Small intestine (tissue), 7 donors: ENCODE measurements at regions not wholly inside any gene's neighbourhood (a gene's known extent, or its start where the extent isn't known, plus 50 kb on each side); places are given as distances from the start of the nearest gene placed in this dataset.

ENCODE experiments used
- DNase-seq, 2 donors: peaks; one replicate each; pipeline versions ENCODE4 v3.0.0 to v3.0.0-alpha.2; 2013
- FAIRE-seq: peaks from 2 replicates; lab custom pipeline; 2012; peaks lifted over from hg19 to GRCh38; lab: Jason Lieb, UNC
- H3K27ac ChIP-seq, 3 donors: one replicate each; pipeline ENCODE4 v1.5.1; 2013; ENCODE audit warnings: low read length in 2 of 3, mild to moderate bottlenecking in 2 of 3, control low read depth in 1 of 3, inconsistent platforms in 1 of 3, low read depth in 1 of 3, moderate library complexity in 1 of 3
- H3K27me3 ChIP-seq, 3 donors: one replicate each; pipeline ENCODE4 v1.6.1; 2013; ENCODE audit warnings: low read length in 3 of 3, inconsistent platforms in 1 of 3; ENCODE audit not compliant: control insufficient read depth in 3 of 3, insufficient read depth in 3 of 3
- H3K36me3 ChIP-seq, 3 donors: one replicate each; pipeline ENCODE4 v1.6.1; 2013; ENCODE audit warnings: low read length in 3 of 3, inconsistent platforms in 1 of 3, low read depth in 1 of 3, mild to moderate bottlenecking in 1 of 3, moderate library complexity in 1 of 3; ENCODE audit not compliant: control insufficient read depth in 3 of 3, insufficient read depth in 2 of 3
- H3K4me1 ChIP-seq, 3 donors: one replicate each; pipeline ENCODE4 v1.6.1; 2013; ENCODE audit warnings: low read length in 2 of 3, inconsistent platforms in 1 of 3, low read depth in 1 of 3, mild to moderate bottlenecking in 1 of 3, moderate library complexity in 1 of 3; ENCODE audit not compliant: control insufficient read depth in 3 of 3, insufficient read depth in 2 of 3
- H3K4me3 ChIP-seq, 3 donors: one replicate each; pipeline ENCODE4 v1.5.1; 2013; ENCODE audit warnings: low read length in 3 of 3, control low read depth in 1 of 3, inconsistent platforms in 1 of 3, low read depth in 1 of 3, mild to moderate bottlenecking in 1 of 3, moderate library complexity in 1 of 3
- H3K9me3 ChIP-seq, 2 donors: one replicate each; pipeline ENCODE4 v1.6.1; 2013; ENCODE audit warnings: low read depth in 1 of 2, low read length in 1 of 2; ENCODE audit not compliant: control insufficient read depth in 2 of 2, insufficient read depth in 1 of 2
- WGBS, 3 donors: extraction: QIAGEN DNeasy Blood & Tissue Kit; methylation state at CpG; one replicate each; pipeline ENCODE4 v1.1.7; 2013; 5-methylcytosine and 5-hydroxymethylcytosine counted together
- donor health status: healthy with polysubstance abuse.
- donor health status: control.
- donor health status: control.
- donor health status: Bipolar disorder and iron deficiency.
- donor health status: healthy.

- DNase-seq (no peak), FAIRE-seq (no peak)
- no peak overlapping the region for H3K4me3 ChIP-seq
- H3K9me3 ChIP-seq: no peaks in the 10 kb centered on the region
- H3K36me3 ChIP-seq: no peaks in the 10 kb centered on the region
- no peaks in the 10 kb centered on the region for H3K27me3 ChIP-seq
- H3K4me1 ChIP-seq: no peaks in the 10 kb centered on the region
- 73 to 82% (median 74%) methylated on average over 6 of the region's 6 CpGs for WGBS, 3 donors
- H3K27ac ChIP-seq: no peak overlapping the region
These were observed 277.0 kb downstream of the NPIPA8 start for GRCh38 chr16:18059577-18059976.

DNA sequence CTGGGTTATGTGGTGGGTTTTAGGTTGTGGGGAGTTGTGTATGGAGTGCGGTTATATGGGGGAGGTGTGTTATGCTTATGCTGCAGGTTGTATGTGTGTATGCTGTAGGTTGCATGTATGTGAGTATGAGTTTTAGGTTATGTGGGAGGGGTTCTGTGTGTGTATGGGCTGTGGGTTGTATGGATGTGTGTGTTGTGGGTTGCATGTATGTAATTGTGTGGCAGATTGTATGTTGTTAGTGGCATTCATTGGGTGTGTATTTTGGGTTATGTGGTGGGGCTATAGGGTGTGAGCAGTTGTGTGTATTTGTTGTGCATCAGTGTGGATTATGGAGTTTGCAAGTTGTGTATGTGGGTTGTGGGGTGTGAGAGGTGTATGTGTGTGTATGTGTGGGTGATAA lies 277.4 kb downstream of the NPIPA8 start:
- no peak for FAIRE-seq
- H3K9me3 ChIP-seq: no peaks in the 10 kb centered on the region
- H3K4me1 ChIP-seq: no peaks in the 10 kb centered on the region
- 92 to 100% (median 100%) methylated on average over 1 of the region's 1 CpG for WGBS, 3 donors
- no peak for DNase-seq
- H3K27ac ChIP-seq: no peak overlapping the region
- H3K36me3 ChIP-seq: no peaks in the 10 kb centered on the region
- H3K4me3 ChIP-seq: no peak overlapping the region
- H3K27me3 ChIP-seq: no peaks in the 10 kb centered on the region

GRCh38 chr16:18055411-18055916 lies 281.1 kb downstream of the NPIPA8 start:
- WGBS, 3 donors: 51 to 58% (median 57%) methylated on average over 4 of the region's 4 CpGs
- no peaks in the 10 kb centered on the region for H3K4me1 ChIP-seq
- H3K27ac ChIP-seq: no peak overlapping the region
- no peak overlapping the region for H3K4me3 ChIP-seq
- no peaks in the 10 kb centered on the region for H3K27me3 ChIP-seq
- no peak for DNase-seq
- H3K9me3 ChIP-seq: no peaks in the 10 kb centered on the region
- no peak for FAIRE-seq
- H3K36me3 ChIP-seq: no peaks in the 10 kb centered on the region

DNA sequence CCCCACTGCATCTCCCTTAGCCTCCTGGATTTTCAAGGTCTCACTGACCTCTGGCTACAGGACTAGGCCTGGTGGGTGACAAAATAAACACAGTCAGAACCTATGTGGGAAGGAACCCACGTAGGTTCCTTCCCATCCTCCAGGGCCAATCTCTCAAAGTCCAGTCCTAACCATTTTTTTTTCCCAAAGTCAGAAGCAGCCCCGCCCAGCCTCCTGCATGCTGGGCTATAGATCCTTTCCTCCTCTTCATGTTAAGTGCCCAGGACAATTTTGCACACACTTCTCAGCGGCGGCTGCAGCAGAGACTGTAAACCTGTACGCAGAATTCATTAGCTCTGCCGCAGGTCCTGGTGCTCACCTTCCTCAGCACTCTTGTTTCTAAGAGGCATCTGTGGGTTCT lies 285.8 kb downstream of the NPIPA8 start:
- DNase-seq: no peak
- Histone ChIP-seq H3K36me3 (no peaks in the 10 kb centered on the region), H3K4me1 (peaks cover 0 to 2% (median 0%) of the 10 kb centered on the region in 3 donors), H3K4me3 (no peak overlapping the region), H3K27ac (no peak overlapping the region), H3K27me3 (no peaks in the 10 kb centered on the region), H3K9me3 (no peaks in the 10 kb centered on the region)
- FAIRE-seq: no peak
- 62 to 73% (median 64%) methylated on average over 6 of the region's 6 CpGs for WGBS, 3 donors

- FAIRE-seq: no peak
These were observed 286.3 kb downstream of the NPIPA8 start for GRCh38 chr16:18050234-18050633.

DNA sequence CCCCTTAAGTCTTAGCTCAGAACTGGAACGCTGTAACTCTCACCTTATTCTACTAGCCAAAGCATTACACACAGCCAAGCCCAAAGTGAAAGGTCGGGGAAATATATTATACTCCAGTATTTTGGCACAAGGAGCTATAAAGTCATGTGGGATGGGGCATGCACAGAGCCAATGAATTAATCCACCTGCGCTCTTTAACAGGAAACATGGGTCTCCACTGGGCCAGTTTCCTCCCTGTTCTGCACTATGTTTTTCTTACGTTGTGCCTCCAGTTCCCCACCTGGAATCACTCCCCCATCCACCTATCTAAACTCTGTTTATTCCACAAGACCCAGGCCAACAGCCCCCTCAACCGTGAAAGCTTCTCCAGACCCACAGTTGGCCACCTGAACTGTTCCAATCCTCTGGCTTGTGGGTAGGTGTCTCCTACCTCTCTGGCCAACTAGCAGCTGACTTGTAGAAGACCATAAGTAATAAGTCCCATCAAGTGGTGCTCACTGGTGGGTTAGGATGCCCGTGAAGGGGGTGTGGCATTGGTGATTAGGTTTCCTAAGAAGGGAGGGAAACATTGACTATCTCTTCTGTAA lies 286.9 kb downstream of the NPIPA8 start:
- H3K9me3 ChIP-seq: no peaks in the 10 kb centered on the region
- no peak overlapping the region for H3K27ac ChIP-seq
- H3K4me1 ChIP-seq: peaks cover 0 to 2% (median 0%) of the 10 kb centered on the region in 3 donors
- H3K36me3 ChIP-seq: no peaks in the 10 kb centered on the region
- no peak overlapping the region for H3K4me3 ChIP-seq
- no peak for DNase-seq
- WGBS, 3 donors: 34 to 64% (median 42%) methylated on average over 6 of the region's 6 CpGs
- FAIRE-seq: no peak
- no peaks in the 10 kb centered on the region for H3K27me3 ChIP-seq

More at GRCh38 chr16:18050234-18050633, 286.3 kb downstream of the NPIPA8 start:
- no peaks in the 10 kb centered on the region for H3K36me3 ChIP-seq
- H3K9me3 ChIP-seq: no peaks in the 10 kb centered on the region
- no peak overlapping the region for H3K27ac ChIP-seq
- peaks cover 0 to 2% (median 0%) of the 10 kb centered on the region in 3 donors for H3K4me1 ChIP-seq
- DNase-seq: no peak
- no peaks in the 10 kb centered on the region for H3K27me3 ChIP-seq
- 86 to 92% (median 87%) methylated on average over 7 of the region's 7 CpGs for WGBS, 3 donors
- no peak overlapping the region for H3K4me3 ChIP-seq

GRCh38 chr16:18048853-18049546 lies 287.5 kb downstream of the NPIPA8 start:
- Histone ChIP-seq H3K4me3 (no peak overlapping the region), H3K4me1 (peaks cover 0 to 2% (median 0%) of the 10 kb centered on the region in 3 donors), H3K9me3 (no peaks in the 10 kb centered on the region), H3K27me3 (no peaks in the 10 kb centered on the region), H3K27ac (no peak overlapping the region), H3K36me3 (no peaks in the 10 kb centered on the region)
- FAIRE-seq: no peak
- WGBS, 3 donors: 56 to 81% (median 64%) methylated on average over 4 of the region's 4 CpGs
- DNase-seq: peak; percentile 56 to 61

DNA sequence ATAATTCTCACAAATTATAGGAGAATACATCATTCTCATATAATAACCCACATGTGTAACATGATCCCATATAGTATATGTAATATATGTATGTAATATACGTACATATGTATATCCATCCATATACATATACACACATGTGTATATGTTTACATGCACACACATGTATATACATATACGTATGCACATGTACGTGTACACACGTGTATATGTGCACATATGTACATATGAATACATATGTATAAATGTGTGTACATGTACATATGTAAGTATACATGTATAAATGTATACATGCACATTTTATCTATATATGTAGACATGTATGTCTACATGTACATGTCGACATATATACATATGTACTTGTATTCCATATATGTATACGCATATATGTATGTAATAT lies 288.8 kb downstream of the NPIPA8 start:
- Histone ChIP-seq H3K36me3 (no peaks in the 10 kb centered on the region), H3K4me1 (peaks cover 0 to 2% (median 0%) of the 10 kb centered on the region in 3 donors), H3K4me3 (no peak overlapping the region), H3K27me3 (no peaks in the 10 kb centered on the region), H3K27ac (no peak overlapping the region), H3K9me3 (no peaks in the 10 kb centered on the region)
- no peak for DNase-seq
- 86 to 94% (median 88%) methylated on average over 6 of the region's 6 CpGs for WGBS, 3 donors
- FAIRE-seq: no peak
